ENCODE measurements at regions not wholly inside any gene's neighbourhood (a gene's known extent, or its start where the extent isn't known, plus 50 kb on each side); places are given as distances from the start of the nearest gene placed in this dataset.

- H3K56ac ChIP-seq (ENCODE audit: low read length) = no peak overlapping the region
- H3K27ac ChIP-seq (ENCODE audit: low read depth, low read length) = no peak overlapping the region
- no peak overlapping the region for H3K4ac ChIP-seq (ENCODE audit: low read depth, low read length)
- peak; percentile 76 for DNase-seq
- no peak overlapping the region for H2AK5ac ChIP-seq (ENCODE audit: low read length)
- H3K4me2 ChIP-seq (ENCODE audit: low read length) = no peak overlapping the region
- H2BK5ac ChIP-seq (ENCODE audit: low read length) = no peak overlapping the region
- H3K27me3 ChIP-seq (ENCODE audit: insufficient read depth, low read length, poor library complexity) = no peaks in the 10 kb centered on the region
- no peak overlapping the region for H4K5ac ChIP-seq (ENCODE audit: low read length)
- H3K9ac ChIP-seq (ENCODE audit: low read length) = no peak overlapping the region
- no peaks in the 10 kb centered on the region for H3K79me2 ChIP-seq (ENCODE audit: control insufficient read depth, insufficient read depth, low read length)
- H2BK15ac ChIP-seq (replicated peaks; ENCODE audit: low read depth) = no peak overlapping the region
- H3K23ac ChIP-seq (ENCODE audit: low read length) = no peak overlapping the region
- no peaks in the 10 kb centered on the region for H3K4me1 ChIP-seq (ENCODE audit: control insufficient read depth, low read depth, low read length)
- WGBS (ENCODE audit: extremely low coverage, insufficient coverage, low lambda C conversion rate) = no CpG with 5 or more reads among the region's 3 CpGs
- H3K4me3 ChIP-seq (ENCODE audit: low read length) = no peak overlapping the region
- H3K36me3 ChIP-seq (ENCODE audit: control insufficient read depth, insufficient read depth, low read length) = no peaks in the 10 kb centered on the region
- no peak overlapping the region for H4K8ac ChIP-seq (ENCODE audit: low read depth, low read length)
- no peaks in the 10 kb centered on the region for H3K79me1 ChIP-seq (ENCODE audit: low read length)
- no peak overlapping the region for H3K18ac ChIP-seq (ENCODE audit: low read length)
- H2BK120ac ChIP-seq (ENCODE audit: low read depth, low read length) = no peak overlapping the region
Observed at GRCh38 chr4:142984871-142985585, 138.9 kb upstream of the INPP4B start.

DNA sequence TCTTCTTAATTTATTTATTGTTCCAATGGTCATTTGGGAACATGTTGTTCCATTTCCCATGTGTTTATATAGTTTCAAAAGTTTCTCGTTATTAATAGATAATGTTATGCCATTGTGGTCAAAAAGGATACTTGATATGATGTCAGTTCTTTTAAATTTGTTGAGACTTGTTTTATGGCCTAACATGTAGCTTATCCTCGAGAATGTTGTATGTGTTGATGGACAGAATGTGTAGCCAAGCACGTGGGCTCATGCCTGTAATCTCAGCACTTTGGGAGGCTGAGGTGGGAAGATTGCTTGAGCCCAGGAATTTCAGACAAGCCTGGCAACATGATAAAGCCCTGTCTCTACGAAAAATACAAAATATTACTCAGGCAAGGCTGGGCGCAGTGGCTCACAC, 168.5 kb upstream of the USP38 start:
- no peak overlapping the region for H4K8ac ChIP-seq (ENCODE audit: low read depth, low read length)
- H3K4me1 ChIP-seq (ENCODE audit: control insufficient read depth, low read depth, low read length) = no peaks in the 10 kb centered on the region
- no peak overlapping the region for H2BK120ac ChIP-seq (ENCODE audit: low read depth, low read length)
- H3K4ac ChIP-seq (ENCODE audit: low read depth, low read length) = no peak overlapping the region
- H3K56ac ChIP-seq (ENCODE audit: low read length) = no peak overlapping the region
- no peak overlapping the region for H3K27ac ChIP-seq (ENCODE audit: low read depth, low read length)
- no peak overlapping the region for H2BK15ac ChIP-seq (replicated peaks; ENCODE audit: low read depth)
- DNase-seq = no peak
- WGBS (ENCODE audit: extremely low coverage, insufficient coverage, low lambda C conversion rate) = no CpG with 5 or more reads among the region's 5 CpGs
- no peak overlapping the region for H2BK5ac ChIP-seq (ENCODE audit: low read length)
- no peak overlapping the region for H3K4me2 ChIP-seq (ENCODE audit: low read length)
- H3K79me1 ChIP-seq (ENCODE audit: low read length) = no peaks in the 10 kb centered on the region
- H3K4me3 ChIP-seq (ENCODE audit: low read length) = no peak overlapping the region
- H3K23ac ChIP-seq (ENCODE audit: low read length) = no peak overlapping the region
- no peak overlapping the region for H3K9ac ChIP-seq (ENCODE audit: low read length)
- H3K36me3 ChIP-seq (ENCODE audit: control insufficient read depth, insufficient read depth, low read length) = no peaks in the 10 kb centered on the region
- no peak overlapping the region for H4K5ac ChIP-seq (ENCODE audit: low read length)
- H3K79me2 ChIP-seq (ENCODE audit: control insufficient read depth, insufficient read depth, low read length) = no peaks in the 10 kb centered on the region
- no peak overlapping the region for H2AK5ac ChIP-seq (ENCODE audit: low read length)
- no peak overlapping the region for H3K18ac ChIP-seq (ENCODE audit: low read length)
- H3K27me3 ChIP-seq (ENCODE audit: insufficient read depth, low read length, poor library complexity) = no peaks in the 10 kb centered on the region

DNA sequence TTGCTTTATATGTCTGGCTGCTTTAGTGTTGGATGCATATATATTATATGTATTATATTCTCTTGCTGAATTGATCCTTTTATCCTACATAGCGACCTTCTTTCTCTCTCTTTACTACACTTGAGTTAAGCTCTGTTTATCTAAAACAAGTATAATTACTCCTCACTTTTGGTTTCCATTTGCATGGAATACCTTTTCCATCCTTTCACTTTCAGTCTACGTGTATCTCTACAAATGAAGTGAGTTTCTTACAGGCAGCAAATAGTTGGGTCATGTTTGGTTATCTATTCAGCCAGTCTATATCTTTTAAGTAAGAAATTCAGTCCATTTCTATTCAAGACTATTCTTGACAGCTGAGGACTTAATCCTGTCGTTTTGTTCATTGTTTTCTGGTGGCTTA, 167.5 kb upstream of the USP38 start:
- Histone ChIP-seq H3K18ac (ENCODE audit: low read length) (no peak overlapping the region), H3K4me1 (ENCODE audit: control insufficient read depth, low read depth, low read length) (no peaks in the 10 kb centered on the region), H2BK120ac (ENCODE audit: low read depth, low read length) (no peak overlapping the region), H3K4me2 (ENCODE audit: low read length) (no peak overlapping the region), H2AK5ac (ENCODE audit: low read length) (no peak overlapping the region), H3K27me3 (ENCODE audit: insufficient read depth, low read length, poor library complexity) (no peaks in the 10 kb centered on the region), H3K79me1 (ENCODE audit: low read length) (no peaks in the 10 kb centered on the region), H4K5ac (ENCODE audit: low read length) (no peak overlapping the region), H3K4ac (ENCODE audit: low read depth, low read length) (no peak overlapping the region), H3K27ac (ENCODE audit: low read depth, low read length) (no peak overlapping the region), H3K36me3 (ENCODE audit: control insufficient read depth, insufficient read depth, low read length) (no peaks in the 10 kb centered on the region), H3K79me2 (ENCODE audit: control insufficient read depth, insufficient read depth, low read length) (no peaks in the 10 kb centered on the region), H4K8ac (ENCODE audit: low read depth, low read length) (no peak overlapping the region), H2BK15ac (replicated peaks; ENCODE audit: low read depth) (no peak overlapping the region), H3K23ac (ENCODE audit: low read length) (no peak overlapping the region), H3K9ac (ENCODE audit: low read length) (no peak overlapping the region), H3K56ac (ENCODE audit: low read length) (no peak overlapping the region), H3K4me3 (ENCODE audit: low read length) (no peak overlapping the region), H2BK5ac (ENCODE audit: low read length) (no peak overlapping the region)
- no peak for DNase-seq
- no CpG with 5 or more reads among the region's 3 CpGs for WGBS (ENCODE audit: extremely low coverage, insufficient coverage, low lambda C conversion rate)

DNA sequence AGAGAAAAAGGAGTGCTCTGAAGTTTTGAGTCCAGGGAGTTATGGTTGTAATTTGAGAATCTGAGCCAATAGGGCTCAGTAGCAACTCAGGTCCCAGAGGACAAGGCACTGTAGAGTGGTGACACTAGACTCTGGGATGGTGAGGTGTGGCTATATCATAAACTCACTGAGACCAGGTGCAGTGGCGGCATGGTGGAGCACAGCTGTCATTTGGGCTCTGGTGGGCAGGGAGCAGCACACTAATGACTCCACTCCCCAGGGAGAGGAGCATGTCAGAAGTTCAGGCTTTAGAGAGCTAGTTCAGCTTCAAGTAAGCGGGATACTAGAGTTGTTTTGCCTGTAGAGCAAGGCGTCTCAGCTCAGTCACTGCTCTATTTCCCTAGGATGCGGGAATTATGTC, 165.4 kb upstream of the USP38 start:
- Histone ChIP-seq H3K79me1 (ENCODE audit: low read length) (no peaks in the 10 kb centered on the region), H3K18ac (ENCODE audit: low read length) (no peak overlapping the region), H4K8ac (ENCODE audit: low read depth, low read length) (no peak overlapping the region), H3K56ac (ENCODE audit: low read length) (no peak overlapping the region), H2BK5ac (ENCODE audit: low read length) (no peak overlapping the region), H3K4me2 (ENCODE audit: low read length) (no peak overlapping the region), H3K27me3 (ENCODE audit: insufficient read depth, low read length, poor library complexity) (no peaks in the 10 kb centered on the region), H3K27ac (ENCODE audit: low read depth, low read length) (no peak overlapping the region), H3K23ac (ENCODE audit: low read length) (no peak overlapping the region), H3K4ac (ENCODE audit: low read depth, low read length) (no peak overlapping the region), H2AK5ac (ENCODE audit: low read length) (no peak overlapping the region), H2BK120ac (ENCODE audit: low read depth, low read length) (no peak overlapping the region), H4K5ac (ENCODE audit: low read length) (no peak overlapping the region), H3K79me2 (ENCODE audit: control insufficient read depth, insufficient read depth, low read length) (no peaks in the 10 kb centered on the region), H3K9ac (ENCODE audit: low read length) (no peak overlapping the region), H3K4me3 (ENCODE audit: low read length) (no peak overlapping the region), H2BK15ac (replicated peaks; ENCODE audit: low read depth) (no peak overlapping the region), H3K36me3 (ENCODE audit: control insufficient read depth, insufficient read depth, low read length) (no peaks in the 10 kb centered on the region), H3K4me1 (ENCODE audit: control insufficient read depth, low read depth, low read length) (no peaks in the 10 kb centered on the region)
- no CpG with 5 or more reads among the region's 4 CpGs for WGBS (ENCODE audit: extremely low coverage, insufficient coverage, low lambda C conversion rate)
- DNase-seq = no peak

DNA sequence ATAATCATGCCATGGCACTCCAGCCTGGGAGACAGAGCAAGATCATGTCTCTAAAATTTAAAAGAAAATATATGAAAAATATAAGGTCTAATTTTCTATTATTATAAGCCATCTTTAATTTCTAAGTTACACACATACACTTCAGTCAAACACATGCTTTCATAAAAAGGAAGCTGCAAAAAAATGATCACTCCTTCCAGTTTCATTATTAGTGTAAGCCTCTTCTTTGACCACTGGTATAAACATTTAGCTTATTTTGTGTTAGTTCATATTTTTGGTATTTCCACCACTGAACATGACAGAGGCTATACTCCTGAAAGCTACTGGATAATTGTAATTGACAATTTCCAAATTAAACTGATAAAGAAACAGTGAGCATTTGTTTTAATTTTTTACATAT, 163.3 kb upstream of the USP38 start:
- no peaks in the 10 kb centered on the region for H3K79me1 ChIP-seq (ENCODE audit: low read length)
- no peak overlapping the region for H4K5ac ChIP-seq (ENCODE audit: low read length)
- H3K27ac ChIP-seq (ENCODE audit: low read depth, low read length) = no peak overlapping the region
- H3K36me3 ChIP-seq (ENCODE audit: control insufficient read depth, insufficient read depth, low read length) = no peaks in the 10 kb centered on the region
- no peak overlapping the region for H3K4ac ChIP-seq (ENCODE audit: low read depth, low read length)
- H3K4me2 ChIP-seq (ENCODE audit: low read length) = no peak overlapping the region
- H2BK120ac ChIP-seq (ENCODE audit: low read depth, low read length) = no peak overlapping the region
- no peak overlapping the region for H3K4me3 ChIP-seq (ENCODE audit: low read length)
- no peaks in the 10 kb centered on the region for H3K79me2 ChIP-seq (ENCODE audit: control insufficient read depth, insufficient read depth, low read length)
- no peak overlapping the region for H2BK5ac ChIP-seq (ENCODE audit: low read length)
- H4K8ac ChIP-seq (ENCODE audit: low read depth, low read length) = no peak overlapping the region
- no peak overlapping the region for H3K56ac ChIP-seq (ENCODE audit: low read length)
- H3K4me1 ChIP-seq (ENCODE audit: control insufficient read depth, low read depth, low read length) = no peaks in the 10 kb centered on the region
- no peak overlapping the region for H3K23ac ChIP-seq (ENCODE audit: low read length)
- no peak overlapping the region for H2AK5ac ChIP-seq (ENCODE audit: low read length)
- H2BK15ac ChIP-seq (replicated peaks; ENCODE audit: low read depth) = no peak overlapping the region
- H3K9ac ChIP-seq (ENCODE audit: low read length) = no peak overlapping the region
- H3K18ac ChIP-seq (ENCODE audit: low read length) = no peak overlapping the region
- no peak for DNase-seq
- no peaks in the 10 kb centered on the region for H3K27me3 ChIP-seq (ENCODE audit: insufficient read depth, low read length, poor library complexity)

DNA sequence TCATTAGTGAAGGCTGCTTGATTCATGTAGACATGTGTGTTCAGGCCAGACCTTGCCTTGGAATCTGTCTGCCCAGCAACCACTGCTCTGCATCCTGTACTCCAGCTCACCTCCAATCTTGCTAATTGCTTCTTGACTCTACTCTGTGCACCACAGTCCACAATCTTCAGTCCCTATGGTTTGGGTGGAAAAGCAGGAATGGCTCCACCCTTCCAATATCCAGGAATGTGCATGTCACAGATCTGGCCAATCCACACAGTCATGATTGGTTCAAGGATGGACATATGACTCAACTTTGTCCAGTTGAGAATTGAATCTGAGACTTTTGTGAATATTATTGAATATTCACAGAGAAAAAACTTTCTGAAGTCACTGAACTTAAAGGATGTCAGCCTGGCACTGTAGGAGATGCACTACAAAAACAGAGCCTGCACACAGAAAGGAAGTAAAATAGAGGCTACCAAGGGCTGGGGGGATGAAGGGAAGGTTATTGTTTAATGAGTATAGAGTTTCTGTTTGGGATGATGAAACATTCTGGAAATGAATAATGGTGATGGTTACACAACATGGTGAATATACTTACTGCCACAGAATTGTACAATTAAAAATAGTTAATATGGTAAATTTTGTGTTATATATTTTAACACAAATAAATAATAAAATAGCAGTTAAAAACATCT, 161.3 kb upstream of the USP38 start:
- H3K4ac ChIP-seq (ENCODE audit: low read depth, low read length) = no peak overlapping the region
- no peak for DNase-seq
- H3K56ac ChIP-seq (ENCODE audit: low read length) = no peak overlapping the region
- H3K27ac ChIP-seq (ENCODE audit: low read depth, low read length) = no peak overlapping the region
- H4K8ac ChIP-seq (ENCODE audit: low read depth, low read length) = no peak overlapping the region
- no peak overlapping the region for H3K4me2 ChIP-seq (ENCODE audit: low read length)
- H3K4me3 ChIP-seq (ENCODE audit: low read length) = no peak overlapping the region
- no peak overlapping the region for H4K5ac ChIP-seq (ENCODE audit: low read length)
- no peak overlapping the region for H3K18ac ChIP-seq (ENCODE audit: low read length)
- no peaks in the 10 kb centered on the region for H3K36me3 ChIP-seq (ENCODE audit: control insufficient read depth, insufficient read depth, low read length)
- H3K79me2 ChIP-seq (ENCODE audit: control insufficient read depth, insufficient read depth, low read length) = no peaks in the 10 kb centered on the region
- no peaks in the 10 kb centered on the region for H3K4me1 ChIP-seq (ENCODE audit: control insufficient read depth, low read depth, low read length)
- H3K23ac ChIP-seq (ENCODE audit: low read length) = no peak overlapping the region
- H2BK5ac ChIP-seq (ENCODE audit: low read length) = no peak overlapping the region
- H2BK15ac ChIP-seq (replicated peaks; ENCODE audit: low read depth) = no peak overlapping the region
- no peak overlapping the region for H2AK5ac ChIP-seq (ENCODE audit: low read length)
- no peaks in the 10 kb centered on the region for H3K79me1 ChIP-seq (ENCODE audit: low read length)
- H3K27me3 ChIP-seq (ENCODE audit: insufficient read depth, low read length, poor library complexity) = no peaks in the 10 kb centered on the region
- no peak overlapping the region for H3K9ac ChIP-seq (ENCODE audit: low read length)
- H2BK120ac ChIP-seq (ENCODE audit: low read depth, low read length) = no peak overlapping the region
